ENCODE measurements at regions not wholly inside any gene's neighbourhood (a gene's known extent, or its start where the extent isn't known, plus 50 kb on each side); places are given as distances from the start of the nearest gene placed in this dataset.
A peak's percentile ranks its signal among the peaks of the same experiment; 100 is the strongest.
"Not testable (repeated sequence)": the region's sequence is repeated elsewhere in the genome, so short reads cannot be mapped to it uniquely, and the experiment has no call there.

DNA sequence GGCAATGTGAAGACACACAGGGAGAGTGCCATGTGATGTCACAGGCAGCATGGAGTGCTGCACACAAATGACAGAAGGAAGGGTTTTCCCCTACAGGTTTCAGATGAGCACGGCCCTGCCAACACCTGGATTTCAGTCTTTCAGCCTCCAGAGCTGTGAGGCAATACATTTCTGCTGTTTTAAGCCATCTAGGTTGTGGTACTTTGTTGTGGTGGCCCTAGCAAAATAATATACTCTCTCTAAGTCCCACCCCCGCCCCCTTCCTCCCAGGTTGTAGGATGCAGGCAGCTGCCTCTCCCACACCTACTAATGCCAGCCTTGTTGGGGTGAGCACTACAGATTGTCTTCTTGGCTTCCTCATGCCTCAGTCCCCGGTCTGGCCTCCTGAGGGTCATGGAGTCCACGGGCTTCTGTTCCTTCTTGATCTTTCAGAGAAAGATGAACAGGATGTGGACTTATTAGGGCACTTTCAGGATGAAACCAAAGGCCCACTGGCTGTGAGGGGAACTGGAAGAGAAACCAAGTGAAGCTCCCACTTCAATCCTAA is 180.0 kb downstream of the CD47 start:
- peak overlapping the region; percentile 11 for H3K4me2 ChIP-seq (ENCODE audit: low read depth, low read length, poor library complexity, severe bottlenecking)
- H3K27me3 ChIP-seq (ENCODE audit: insufficient read depth, low read length, poor library complexity, severe bottlenecking) = no peaks in the 10 kb centered on the region
- no peaks in the 10 kb centered on the region for H3K9me3 ChIP-seq (ENCODE audit: insufficient read depth, low read depth, low read length)
- H3K4me3 ChIP-seq (ENCODE audit: low read length, poor library complexity, severe bottlenecking) = no peak overlapping the region
- H3F3A ChIP-seq (ENCODE audit: low read depth) = no peaks in the 10 kb centered on the region
- no peaks in the 10 kb centered on the region for H3K9me2 ChIP-seq (replicated peaks; ENCODE audit: low read depth, low read length)
- H3K79me2 ChIP-seq (ENCODE audit: insufficient read depth, low read length) = no peaks in the 10 kb centered on the region
- no peak overlapping the region for H3K9ac ChIP-seq (ENCODE audit: low read depth, low read length, poor library complexity, severe bottlenecking)
- no peaks in the 10 kb centered on the region for H4K20me1 ChIP-seq (ENCODE audit: insufficient read depth, low read length, poor library complexity, severe bottlenecking)
- no peaks in the 10 kb centered on the region for H3K36me3 ChIP-seq (ENCODE audit: insufficient read depth, low read length)
- H2AFZ ChIP-seq (ENCODE audit: low read length) = peak overlapping the region; percentile 34; the same call in 1 of the 2 replicates
- no peak for TF ChIP-seq EZH2phosphoT487 (IDR thresholded peaks at IDR 0.05; ENCODE audit: borderline replicate concordance)
- TF ChIP-seq, protein P1, sequence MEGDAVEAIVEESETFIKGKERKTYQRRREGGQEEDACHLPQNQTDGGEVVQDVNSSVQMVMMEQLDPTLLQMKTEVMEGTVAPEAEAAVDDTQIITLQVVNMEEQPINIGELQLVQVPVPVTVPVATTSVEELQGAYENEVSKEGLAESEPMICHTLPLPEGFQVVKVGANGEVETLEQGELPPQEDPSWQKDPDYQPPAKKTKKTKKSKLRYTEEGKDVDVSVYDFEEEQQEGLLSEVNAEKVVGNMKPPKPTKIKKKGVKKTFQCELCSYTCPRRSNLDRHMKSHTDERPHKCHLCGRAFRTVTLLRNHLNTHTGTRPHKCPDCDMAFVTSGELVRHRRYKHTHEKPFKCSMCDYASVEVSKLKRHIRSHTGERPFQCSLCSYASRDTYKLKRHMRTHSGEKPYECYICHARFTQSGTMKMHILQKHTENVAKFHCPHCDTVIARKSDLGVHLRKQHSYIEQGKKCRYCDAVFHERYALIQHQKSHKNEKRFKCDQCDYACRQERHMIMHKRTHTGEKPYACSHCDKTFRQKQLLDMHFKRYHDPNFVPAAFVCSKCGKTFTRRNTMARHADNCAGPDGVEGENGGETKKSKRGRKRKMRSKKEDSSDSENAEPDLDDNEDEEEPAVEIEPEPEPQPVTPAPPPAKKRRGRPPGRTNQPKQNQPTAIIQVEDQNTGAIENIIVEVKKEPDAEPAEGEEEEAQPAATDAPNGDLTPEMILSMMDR (conservative IDR thresholded peaks at IDR 0.05; ENCODE audit: low read length) = no peak
- peaks cover 17% of the 10 kb centered on the region for H3K4me1 ChIP-seq (ENCODE audit: insufficient read depth, low read length, poor library complexity, severe bottlenecking)

DNA sequence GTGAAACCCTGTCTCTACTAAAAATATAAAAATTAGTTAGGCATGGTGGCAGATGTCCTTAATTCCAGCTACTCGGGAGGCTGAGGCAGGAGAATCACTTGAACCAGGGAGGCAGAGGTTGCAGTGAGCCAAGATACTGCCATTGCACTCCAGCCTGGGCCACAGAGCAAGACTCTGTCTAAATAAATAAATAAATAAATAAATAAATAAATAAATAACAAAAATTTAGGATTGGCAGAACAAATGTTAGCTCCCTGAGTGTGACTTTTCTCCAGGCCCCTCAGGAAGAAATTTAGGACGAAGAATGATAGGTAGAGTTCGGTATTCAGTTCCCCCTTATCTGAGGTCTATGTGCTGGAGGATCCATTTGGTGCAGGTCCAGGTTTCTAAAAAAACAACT is 181.2 kb downstream of the CD47 start:
- not testable (repeated sequence) for H3K9me3 ChIP-seq (ENCODE audit: insufficient read depth, low read depth, low read length); H3F3A ChIP-seq (ENCODE audit: low read depth); H3K4me3 ChIP-seq (ENCODE audit: low read length, poor library complexity, severe bottlenecking); H2AFZ ChIP-seq (ENCODE audit: low read length); H3K4me2 ChIP-seq (ENCODE audit: low read depth, low read length, poor library complexity, severe bottlenecking); H4K20me1 ChIP-seq (ENCODE audit: insufficient read depth, low read length, poor library complexity, severe bottlenecking); H3K27me3 ChIP-seq (ENCODE audit: insufficient read depth, low read length, poor library complexity, severe bottlenecking); H3K9me2 ChIP-seq (replicated peaks; ENCODE audit: low read depth, low read length); H3K79me2 ChIP-seq (ENCODE audit: insufficient read depth, low read length); H3K9ac ChIP-seq (ENCODE audit: low read depth, low read length, poor library complexity, severe bottlenecking); H3K36me3 ChIP-seq (ENCODE audit: insufficient read depth, low read length)
- peaks cover 17% of the 10 kb centered on the region for H3K4me1 ChIP-seq (ENCODE audit: insufficient read depth, low read length, poor library complexity, severe bottlenecking)

DNA sequence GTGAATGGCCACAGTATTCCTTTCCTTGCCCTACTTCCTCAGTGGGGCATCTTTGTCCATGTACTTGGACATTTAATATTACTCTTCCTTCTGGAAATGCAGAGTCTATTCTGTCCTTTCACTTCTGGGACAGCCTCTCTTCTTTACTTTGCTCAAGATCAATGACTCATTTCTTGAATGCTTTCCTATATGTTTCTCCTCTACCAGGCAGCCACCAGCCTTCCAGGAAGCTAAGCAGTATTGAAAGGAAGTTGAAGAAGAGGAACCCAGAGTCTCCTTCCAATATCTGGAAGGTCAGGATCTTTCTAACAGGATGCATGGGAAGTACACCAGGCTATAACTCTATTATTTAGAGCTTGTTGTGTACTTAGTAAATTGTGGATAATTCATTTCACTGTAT is 182.8 kb downstream of the CD47 start:
- no peaks in the 10 kb centered on the region for H3F3A ChIP-seq (ENCODE audit: low read depth)
- H3K9me2 ChIP-seq (replicated peaks; ENCODE audit: low read depth, low read length) = no peaks in the 10 kb centered on the region
- no peak overlapping the region for H2AFZ ChIP-seq (ENCODE audit: low read length)
- H3K9ac ChIP-seq (ENCODE audit: low read depth, low read length, poor library complexity, severe bottlenecking) = no peak overlapping the region
- no peak overlapping the region for H3K4me3 ChIP-seq (ENCODE audit: low read length, poor library complexity, severe bottlenecking)
- TF ChIP-seq, protein P1 (conservative IDR thresholded peaks at IDR 0.05; ENCODE audit: low read length) = no peak
- no peak for TF ChIP-seq EZH2phosphoT487 (IDR thresholded peaks at IDR 0.05; ENCODE audit: borderline replicate concordance)
- H3K36me3 ChIP-seq (ENCODE audit: insufficient read depth, low read length) = no peaks in the 10 kb centered on the region
- no peaks in the 10 kb centered on the region for H3K79me2 ChIP-seq (ENCODE audit: insufficient read depth, low read length)
- peaks cover 17% of the 10 kb centered on the region for H3K4me1 ChIP-seq (ENCODE audit: insufficient read depth, low read length, poor library complexity, severe bottlenecking)
- no peaks in the 10 kb centered on the region for H4K20me1 ChIP-seq (ENCODE audit: insufficient read depth, low read length, poor library complexity, severe bottlenecking)
- no peak overlapping the region for H3K4me2 ChIP-seq (ENCODE audit: low read depth, low read length, poor library complexity, severe bottlenecking)
- H3K27me3 ChIP-seq (ENCODE audit: insufficient read depth, low read length, poor library complexity, severe bottlenecking) = no peaks in the 10 kb centered on the region
- no peaks in the 10 kb centered on the region for H3K9me3 ChIP-seq (ENCODE audit: insufficient read depth, low read depth, low read length)

DNA sequence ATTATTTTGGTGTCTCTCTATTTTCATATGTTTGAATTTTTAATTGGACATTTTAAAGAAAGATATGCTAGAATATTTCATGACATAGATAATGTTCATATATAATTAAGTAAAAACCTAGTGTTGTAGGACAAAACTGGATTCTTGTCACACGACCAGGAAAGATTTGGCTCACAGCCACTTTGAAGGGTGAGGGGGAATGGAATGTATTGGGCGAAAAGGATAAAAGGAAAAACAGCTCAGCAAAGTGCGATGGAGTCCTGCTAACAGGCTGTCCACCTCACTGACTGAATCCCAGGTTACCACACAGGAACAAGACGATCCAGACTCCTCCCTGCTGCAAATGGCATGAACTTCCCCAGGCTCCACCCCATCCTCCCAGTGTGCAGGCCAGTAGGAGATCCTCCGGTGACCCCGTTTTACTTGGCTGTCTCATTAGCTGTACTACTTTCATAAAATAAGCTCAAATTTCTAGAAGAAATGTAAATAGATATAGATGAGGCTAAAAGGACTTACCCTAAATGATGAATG is 186.2 kb downstream of the CD47 start:
- H3F3A ChIP-seq (ENCODE audit: low read depth) = no peaks in the 10 kb centered on the region
- H3K4me2 ChIP-seq (ENCODE audit: low read depth, low read length, poor library complexity, severe bottlenecking) = no peak overlapping the region
- no peaks in the 10 kb centered on the region for H3K36me3 ChIP-seq (ENCODE audit: insufficient read depth, low read length)
- no peak overlapping the region for H2AFZ ChIP-seq (ENCODE audit: low read length)
- H4K20me1 ChIP-seq (ENCODE audit: insufficient read depth, low read length, poor library complexity, severe bottlenecking) = no peaks in the 10 kb centered on the region
- no peak overlapping the region for H3K9ac ChIP-seq (ENCODE audit: low read depth, low read length, poor library complexity, severe bottlenecking)
- H3K79me2 ChIP-seq (ENCODE audit: insufficient read depth, low read length) = no peaks in the 10 kb centered on the region
- no peaks in the 10 kb centered on the region for H3K9me2 ChIP-seq (replicated peaks; ENCODE audit: low read depth, low read length)
- H3K9me3 ChIP-seq (ENCODE audit: insufficient read depth, low read depth, low read length) = no peaks in the 10 kb centered on the region
- no peaks in the 10 kb centered on the region for H3K27me3 ChIP-seq (ENCODE audit: insufficient read depth, low read length, poor library complexity, severe bottlenecking)
- no peaks in the 10 kb centered on the region for H3K4me1 ChIP-seq (ENCODE audit: insufficient read depth, low read length, poor library complexity, severe bottlenecking)
- TF ChIP-seq, protein P1 (conservative IDR thresholded peaks at IDR 0.05; ENCODE audit: low read length) = no peak
- TF ChIP-seq EZH2phosphoT487 (IDR thresholded peaks at IDR 0.05; ENCODE audit: borderline replicate concordance) = no peak
- H3K4me3 ChIP-seq (ENCODE audit: low read length, poor library complexity, severe bottlenecking) = no peak overlapping the region
